Activated naive CD8-positive, alpha-beta T cell treated with anti-CD3 and anti-CD28 coated beads, Interleukin-2, amount 50 U/mL, for 16 hours (primary cell): ENCODE measurements at regions not wholly inside any gene's neighbourhood (a gene's known extent, or its start where the extent isn't known, plus 50 kb on each side); places are given as distances from the start of the nearest gene placed in this dataset.

Source experiments
- DNase-seq: peaks from one replicate; pipeline ENCODE4 v3.0.0-alpha.2; 2020; ENCODE audit warnings: low read depth, low spot score

- no peak for DNase-seq
These were observed 161.2 kb downstream of the PLPP3 start for GRCh38 chr1:56418151-56418631.

- DNase-seq: no peak
These were observed 161.7 kb downstream of the PLPP3 start for GRCh38 chr1:56417646-56418045.

GRCh38 chr1:56416495-56416894 lies 162.9 kb downstream of the PLPP3 start:
- no peak for DNase-seq

- DNase-seq: no peak
These were observed 163.6 kb downstream of the PLPP3 start for GRCh38 chr1:56415720-56416119.

GRCh38 chr1:56415258-56415657 lies 164.1 kb downstream of the PLPP3 start:
- DNase-seq: no peak

- no peak for DNase-seq
These were observed 164.6 kb downstream of the PLPP3 start for GRCh38 chr1:56414728-56415224.

GRCh38 chr1:56413671-56414199 lies 165.6 kb downstream of the PLPP3 start:
- no peak for DNase-seq

- DNase-seq: no peak
These were observed 167.7 kb downstream of the PLPP3 start for GRCh38 chr1:56411484-56412180.

- no peak for DNase-seq
These were observed 168.3 kb downstream of the PLPP3 start for GRCh38 chr1:56411021-56411420.

GRCh38 chr1:56410405-56410804 lies 169.0 kb downstream of the PLPP3 start:
- no peak for DNase-seq

GRCh38 chr1:56409112-56409691 lies 170.2 kb downstream of the PLPP3 start:
- DNase-seq: no peak

GRCh38 chr1:56406821-56407220 lies 172.5 kb downstream of the PLPP3 start:
- no peak for DNase-seq

- no peak for DNase-seq
These were observed 174.8 kb downstream of the PLPP3 start for GRCh38 chr1:56404561-56405030.

- no peak for DNase-seq
These were observed 175.3 kb downstream of the PLPP3 start for GRCh38 chr1:56404066-56404465.

GRCh38 chr1:56403321-56403720 lies 176.0 kb downstream of the PLPP3 start:
- no peak for DNase-seq

- DNase-seq: no peak
These were observed 178.2 kb downstream of the PLPP3 start for GRCh38 chr1:56401191-56401590.

- DNase-seq: no peak
These were observed 178.8 kb downstream of the PLPP3 start for GRCh38 chr1:56400526-56400925.

GRCh38 chr1:56399795-56400194 lies 179.6 kb downstream of the PLPP3 start:
- DNase-seq: no peak

- DNase-seq: no peak
These were observed 180.0 kb downstream of the PLPP3 start for GRCh38 chr1:56399326-56399725.

GRCh38 chr1:56397811-56398231 lies 181.5 kb downstream of the PLPP3 start:
- DNase-seq: no peak

- no peak for DNase-seq
These were observed 182.0 kb downstream of the PLPP3 start for GRCh38 chr1:56397409-56397808.

- no peak for DNase-seq
These were observed 182.8 kb downstream of the PLPP3 start for GRCh38 chr1:56396581-56396980.

- no peak for DNase-seq
These were observed 183.6 kb downstream of the PLPP3 start for GRCh38 chr1:56395776-56396175.
